Liver (tissue), 8 donors: ENCODE measurements at regions not wholly inside any gene's neighbourhood (a gene's known extent, or its start where the extent isn't known, plus 50 kb on each side); places are given as distances from the start of the nearest gene placed in this dataset.

Experiments
- DNase-seq: peaks from one replicate; pipeline ENCODE4 v3.0.0-alpha.2; 2017; ENCODE audit warnings: low spot score
- H3K27ac ChIP-seq, 2 donors: one replicate each; pipeline ENCODE4 v1.7.0; 2013; ENCODE audit warnings: inconsistent platforms in 2 of 2, low read length in 2 of 2, control low read depth in 1 of 2, low read depth in 1 of 2, mild to moderate bottlenecking in 1 of 2
- H3K27me3 ChIP-seq, 4 donors: one replicate each; pipeline versions ENCODE4 v1.6.1 to v1.7.0; 2013; ENCODE audit warnings: low read length in 3 of 4, inconsistent platforms in 1 of 4, mild to moderate bottlenecking in 1 of 4, moderate library complexity in 1 of 4; ENCODE audit not compliant: control insufficient read depth in 4 of 4, insufficient read depth in 4 of 4
- H3K36me3 ChIP-seq, 4 donors: one replicate each; pipeline versions ENCODE4 v1.6.1 to v1.7.0; 2013; ENCODE audit warnings: low read length in 3 of 4, mild to moderate bottlenecking in 3 of 4, low read depth in 1 of 4, moderate library complexity in 1 of 4; ENCODE audit not compliant: control insufficient read depth in 4 of 4, insufficient read depth in 3 of 4
- H3K4me1 ChIP-seq, 4 donors: one replicate each; pipeline versions ENCODE4 v1.6.1 to v1.7.0; 2013; ENCODE audit warnings: low read length in 3 of 4, mild to moderate bottlenecking in 3 of 4, moderate library complexity in 1 of 4; ENCODE audit not compliant: control insufficient read depth in 4 of 4, insufficient read depth in 4 of 4
- H3K4me3 ChIP-seq, 3 donors: one replicate each; pipeline versions ENCODE4 v1.6.1 to v1.7.0; 2013; ENCODE audit warnings: low read length in 3 of 3, control low read depth in 1 of 3, low read depth in 1 of 3, mild to moderate bottlenecking in 1 of 3
- H3K9ac ChIP-seq, 2 donors: one replicate each; pipeline ENCODE4 v1.7.0; 2013; ENCODE audit warnings: low read length in 2 of 2, mild to moderate bottlenecking in 2 of 2, moderate library complexity in 2 of 2, control low read depth in 1 of 2, low read depth in 1 of 2
- H3K9me3 ChIP-seq, 4 donors: one replicate each; pipeline versions ENCODE4 v1.6.1 to v1.7.0; 2013; ENCODE audit warnings: low read length in 3 of 4; ENCODE audit not compliant: control insufficient read depth in 4 of 4
- ATF3 ChIP-seq: IDR thresholded peaks from 2 replicates; pipeline ENCODE4 v1.6.1; 2016; ENCODE audit warnings: antibody characterized with exemption
- FOXA1 ChIP-seq: IDR thresholded peaks from 2 replicates; pipeline ENCODE4 v1.6.1; 2016; ENCODE audit warnings: antibody characterized with exemption
- FOXA2 ChIP-seq: IDR thresholded peaks from 2 replicates; pipeline ENCODE4 v1.6.1; 2016; ENCODE audit warnings: antibody characterized with exemption
- GABPA ChIP-seq, 2 donors: IDR thresholded peaks in 1 of 2; conservative IDR thresholded peaks in 1 of 2; 2 replicates each; pipeline ENCODE4 v1.6.1; 2016; ENCODE audit warnings: antibody characterized with exemption in 2 of 2, mild to moderate bottlenecking in 1 of 2, moderate library complexity in 1 of 2
- HNF4A ChIP-seq, 2 donors: conservative IDR thresholded peaks; 2 replicates each; pipeline ENCODE4 v1.6.1; 2016; ENCODE audit warnings: antibody characterized with exemption in 2 of 2, mild to moderate bottlenecking in 2 of 2
- HNF4G ChIP-seq: IDR thresholded peaks from 2 replicates; pipeline ENCODE4 v1.6.1; 2016; ENCODE audit warnings: antibody characterized with exemption
- JUND ChIP-seq, 2 donors: IDR thresholded peaks; 2 replicates each; pipeline ENCODE4 v1.6.1; 2016; ENCODE audit warnings: antibody characterized with exemption in 2 of 2
- NR2F2 ChIP-seq: IDR thresholded peaks from 2 replicates; pipeline ENCODE4 v1.6.1; 2016; ENCODE audit warnings: antibody characterized with exemption
- RXRA ChIP-seq, 2 donors: IDR thresholded peaks; 2 replicates each; pipeline ENCODE4 v1.6.1; 2017 to 2018; ENCODE audit warnings: antibody characterized with exemption in 2 of 2, mild to moderate bottlenecking in 1 of 2
- SP1 ChIP-seq: IDR thresholded peaks from 2 replicates; pipeline ENCODE4 v1.6.1; 2018; ENCODE audit warnings: antibody characterized with exemption, mild to moderate bottlenecking
- YY1 ChIP-seq: IDR thresholded peaks from 2 replicates; pipeline ENCODE4 v1.6.1; 2016; ENCODE audit warnings: antibody characterized with exemption, mild to moderate bottlenecking
- WGBS: extraction: QIAGEN DNeasy Blood & Tissue Kit; methylation state at CpG from one replicate; pipeline ENCODE4 v1.1.7; 2013; 5-methylcytosine and 5-hydroxymethylcytosine counted together
- TF ChIP-seq, protein P1 (sequence below): fragments of 150-350 bp; IDR thresholded peaks from 2 replicates; pipeline ENCODE4 v1.5.1; 2017; ENCODE audit warnings: improper control_type of control experiment, low read depth, low read length; ENCODE audit not compliant: missing input control
- TF ChIP-seq, protein P2 (sequence below): IDR thresholded peaks from 2 replicates; pipeline ENCODE4 v1.6.1; 2016; ENCODE audit warnings: antibody characterized with exemption, mild to moderate bottlenecking
- donor health status: healthy.
- donor health status: healthy.
- donor health status: healthy.
- donor health status: healthy.
- donor health status: healthy.

DNA sequence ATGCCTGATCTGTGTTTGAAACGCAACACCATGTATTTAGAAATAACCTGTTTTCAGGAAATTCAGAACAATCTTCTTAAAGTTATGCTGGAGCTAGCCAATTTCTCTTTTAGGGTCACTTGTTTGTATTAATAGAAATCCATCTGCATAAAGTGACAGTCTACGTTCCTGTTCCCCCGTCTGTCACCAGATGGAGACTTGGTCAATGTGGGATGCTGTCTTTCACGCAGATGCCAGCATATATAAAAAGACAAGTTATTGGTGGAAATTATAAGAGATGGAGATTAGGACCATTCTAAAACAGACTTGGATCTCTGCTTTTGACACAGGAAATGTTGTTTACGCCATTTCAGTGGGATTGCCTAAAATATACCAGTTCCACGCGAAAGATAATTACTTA is 162.5 kb upstream of the STMND1 start (continued):
- TF ChIP-seq, protein P1, sequence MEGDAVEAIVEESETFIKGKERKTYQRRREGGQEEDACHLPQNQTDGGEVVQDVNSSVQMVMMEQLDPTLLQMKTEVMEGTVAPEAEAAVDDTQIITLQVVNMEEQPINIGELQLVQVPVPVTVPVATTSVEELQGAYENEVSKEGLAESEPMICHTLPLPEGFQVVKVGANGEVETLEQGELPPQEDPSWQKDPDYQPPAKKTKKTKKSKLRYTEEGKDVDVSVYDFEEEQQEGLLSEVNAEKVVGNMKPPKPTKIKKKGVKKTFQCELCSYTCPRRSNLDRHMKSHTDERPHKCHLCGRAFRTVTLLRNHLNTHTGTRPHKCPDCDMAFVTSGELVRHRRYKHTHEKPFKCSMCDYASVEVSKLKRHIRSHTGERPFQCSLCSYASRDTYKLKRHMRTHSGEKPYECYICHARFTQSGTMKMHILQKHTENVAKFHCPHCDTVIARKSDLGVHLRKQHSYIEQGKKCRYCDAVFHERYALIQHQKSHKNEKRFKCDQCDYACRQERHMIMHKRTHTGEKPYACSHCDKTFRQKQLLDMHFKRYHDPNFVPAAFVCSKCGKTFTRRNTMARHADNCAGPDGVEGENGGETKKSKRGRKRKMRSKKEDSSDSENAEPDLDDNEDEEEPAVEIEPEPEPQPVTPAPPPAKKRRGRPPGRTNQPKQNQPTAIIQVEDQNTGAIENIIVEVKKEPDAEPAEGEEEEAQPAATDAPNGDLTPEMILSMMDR, result no peak
- TF ChIP-seq JUND (IDR thresholded peaks at IDR 0.05), result no peak
- TF ChIP-seq SP1, result no peak

GRCh38 chr6:16936893-16937292 is 165.0 kb upstream of the STMND1 start:
- Histone ChIP-seq H3K27ac (no peak overlapping the region), H3K9me3 (no peaks in the 10 kb centered on the region), H3K27me3 (no peaks in the 10 kb centered on the region), H3K4me3 (no peak overlapping the region), H3K4me1 (no peaks in the 10 kb centered on the region), H3K9ac (no peak overlapping the region), H3K36me3 (no peaks in the 10 kb centered on the region)
- TF ChIP-seq RXRA (IDR thresholded peaks at IDR 0.05), result no peak
- no peak for TF ChIP-seq HNF4G
- TF ChIP-seq FOXA2, result no peak
- no peak for TF ChIP-seq NR2F2
- TF ChIP-seq SP1, result no peak
- TF ChIP-seq HNF4A (conservative IDR thresholded peaks at IDR 0.05), result no peak
- TF ChIP-seq, protein P2, sequence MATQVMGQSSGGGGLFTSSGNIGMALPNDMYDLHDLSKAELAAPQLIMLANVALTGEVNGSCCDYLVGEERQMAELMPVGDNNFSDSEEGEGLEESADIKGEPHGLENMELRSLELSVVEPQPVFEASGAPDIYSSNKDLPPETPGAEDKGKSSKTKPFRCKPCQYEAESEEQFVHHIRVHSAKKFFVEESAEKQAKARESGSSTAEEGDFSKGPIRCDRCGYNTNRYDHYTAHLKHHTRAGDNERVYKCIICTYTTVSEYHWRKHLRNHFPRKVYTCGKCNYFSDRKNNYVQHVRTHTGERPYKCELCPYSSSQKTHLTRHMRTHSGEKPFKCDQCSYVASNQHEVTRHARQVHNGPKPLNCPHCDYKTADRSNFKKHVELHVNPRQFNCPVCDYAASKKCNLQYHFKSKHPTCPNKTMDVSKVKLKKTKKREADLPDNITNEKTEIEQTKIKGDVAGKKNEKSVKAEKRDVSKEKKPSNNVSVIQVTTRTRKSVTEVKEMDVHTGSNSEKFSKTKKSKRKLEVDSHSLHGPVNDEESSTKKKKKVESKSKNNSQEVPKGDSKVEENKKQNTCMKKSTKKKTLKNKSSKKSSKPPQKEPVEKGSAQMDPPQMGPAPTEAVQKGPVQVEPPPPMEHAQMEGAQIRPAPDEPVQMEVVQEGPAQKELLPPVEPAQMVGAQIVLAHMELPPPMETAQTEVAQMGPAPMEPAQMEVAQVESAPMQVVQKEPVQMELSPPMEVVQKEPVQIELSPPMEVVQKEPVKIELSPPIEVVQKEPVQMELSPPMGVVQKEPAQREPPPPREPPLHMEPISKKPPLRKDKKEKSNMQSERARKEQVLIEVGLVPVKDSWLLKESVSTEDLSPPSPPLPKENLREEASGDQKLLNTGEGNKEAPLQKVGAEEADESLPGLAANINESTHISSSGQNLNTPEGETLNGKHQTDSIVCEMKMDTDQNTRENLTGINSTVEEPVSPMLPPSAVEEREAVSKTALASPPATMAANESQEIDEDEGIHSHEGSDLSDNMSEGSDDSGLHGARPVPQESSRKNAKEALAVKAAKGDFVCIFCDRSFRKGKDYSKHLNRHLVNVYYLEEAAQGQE, result no peak
- TF ChIP-seq YY1, result no peak
- no peak for TF ChIP-seq ATF3
- no peak for TF ChIP-seq JUND (IDR thresholded peaks at IDR 0.05)
- TF ChIP-seq FOXA1, result no peak
- no peak for DNase-seq
- WGBS, result 94% methylated on average over 3 of the region's 3 CpGs

DNA sequence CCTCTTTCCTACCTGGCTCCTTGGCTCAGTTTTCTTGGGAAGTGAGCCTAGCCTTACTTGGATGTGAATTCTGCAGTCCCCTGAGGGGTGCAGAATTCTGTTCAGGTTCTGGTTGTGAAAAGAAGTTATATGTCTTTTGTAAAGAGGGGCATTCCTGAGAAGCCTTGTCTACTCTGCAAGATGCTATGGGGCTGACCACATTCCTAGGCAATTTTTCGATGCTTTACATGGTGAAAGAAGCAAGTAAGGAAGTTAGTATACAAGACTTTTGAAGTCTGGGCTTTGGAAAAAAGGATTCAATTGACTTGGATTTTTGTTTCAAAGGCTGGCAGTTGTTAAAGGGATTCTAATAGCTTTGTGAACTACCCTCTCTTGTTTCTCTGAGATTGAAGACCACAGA is 167.9 kb upstream of the STMND1 start:
- WGBS, result 86% methylated on average over 1 of the region's 1 CpG
- no peaks in the 10 kb centered on the region for H3K9me3 ChIP-seq

More for the DNA sequence above, 167.9 kb upstream of the STMND1 start:
- no peak overlapping the region for H3K27ac ChIP-seq
- no peak overlapping the region for H3K4me3 ChIP-seq
- H3K9ac ChIP-seq, result no peak overlapping the region
- no peaks in the 10 kb centered on the region for H3K27me3 ChIP-seq
- no peaks in the 10 kb centered on the region for H3K36me3 ChIP-seq
- no peak for DNase-seq
- no peak for TF ChIP-seq HNF4G
- TF ChIP-seq NR2F2, result no peak
- TF ChIP-seq SP1, result no peak
- TF ChIP-seq GABPA (IDR thresholded peaks at IDR 0.05 in 1 of 2, conservative IDR thresholded peaks at IDR 0.05 in 1 of 2), result no peak
- TF ChIP-seq RXRA (IDR thresholded peaks at IDR 0.05), result no peak
- H3K4me1 ChIP-seq, result no peaks in the 10 kb centered on the region
